Esophagus squamous epithelium (tissue), 4 donors: ENCODE measurements at regions not wholly inside any gene's neighbourhood (a gene's known extent, or its start where the extent isn't known, plus 50 kb on each side); places are given as distances from the start of the nearest gene placed in this dataset.

Source experiments
- CTCF ChIP-seq, 6 experiments: fragments of 450-650 bp in 4 of 6; fragments of 200-600 bp in 2 of 6; sonication (generic) in 2 of 6; IDR thresholded peaks; one replicate each; pipeline ENCODE4 v1.5.1; 2016 to 2019; ENCODE audit warnings: antibody characterized with exemption in 6 of 6, mild to moderate bottlenecking in 4 of 6, moderate library complexity in 4 of 6
- POLR2A ChIP-seq, 4 donors: fragments of 450-650 bp; IDR thresholded peaks; one replicate each; pipeline ENCODE4 v1.6.1; 2017; ENCODE audit warnings: antibody characterized with exemption in 4 of 4, mild to moderate bottlenecking in 4 of 4, moderate library complexity in 3 of 4

GRCh38 chr18:72102412-72102811, 441.7 kb downstream of the CBLN2 start:
- TF ChIP-seq POLR2A (IDR thresholded peaks at IDR 0.05): no peak
- TF ChIP-seq CTCF (IDR thresholded peaks at IDR 0.05): no peak
